ENCODE measurements at regions not wholly inside any gene's neighbourhood (a gene's known extent, or its start where the extent isn't known, plus 50 kb on each side); places are given as distances from the start of the nearest gene placed in this dataset.
"Not testable (repeated sequence)": the region's sequence is repeated elsewhere in the genome, so short reads cannot be mapped to it uniquely, and the experiment has no call there.

DNA sequence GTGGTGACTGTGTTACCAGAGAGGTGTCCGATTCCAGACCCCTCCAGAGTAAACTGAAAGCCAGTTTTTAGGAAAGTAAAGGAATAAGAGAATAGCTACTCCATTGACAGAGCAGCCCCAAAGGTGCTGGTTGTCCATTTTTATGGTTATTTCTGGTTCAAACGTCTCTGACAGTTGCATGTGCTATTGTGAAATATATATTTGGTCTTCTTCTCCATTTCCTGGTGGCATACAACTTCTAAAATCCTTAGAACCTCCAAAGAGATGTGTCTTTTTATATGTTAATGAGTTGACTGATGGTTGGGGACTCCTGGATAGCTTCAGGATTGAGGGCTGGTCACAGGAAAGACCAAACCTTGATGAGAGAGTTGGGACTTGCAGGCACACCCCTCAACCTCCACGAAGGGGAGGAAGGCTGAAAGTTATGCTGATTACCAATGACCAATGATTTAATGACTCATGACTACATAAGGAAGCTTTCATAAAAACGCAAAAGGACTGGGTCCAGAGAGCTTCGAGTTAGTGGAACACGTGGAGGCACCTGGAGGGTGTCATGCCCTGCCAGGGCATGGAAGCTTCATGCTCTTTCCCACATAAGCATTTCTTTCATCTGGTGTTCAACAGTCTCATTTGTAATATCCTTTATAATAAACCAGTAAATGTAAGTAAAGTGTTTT lies 100.7 kb downstream of the SLC16A1 start:
- no peak for DNase-seq

DNA sequence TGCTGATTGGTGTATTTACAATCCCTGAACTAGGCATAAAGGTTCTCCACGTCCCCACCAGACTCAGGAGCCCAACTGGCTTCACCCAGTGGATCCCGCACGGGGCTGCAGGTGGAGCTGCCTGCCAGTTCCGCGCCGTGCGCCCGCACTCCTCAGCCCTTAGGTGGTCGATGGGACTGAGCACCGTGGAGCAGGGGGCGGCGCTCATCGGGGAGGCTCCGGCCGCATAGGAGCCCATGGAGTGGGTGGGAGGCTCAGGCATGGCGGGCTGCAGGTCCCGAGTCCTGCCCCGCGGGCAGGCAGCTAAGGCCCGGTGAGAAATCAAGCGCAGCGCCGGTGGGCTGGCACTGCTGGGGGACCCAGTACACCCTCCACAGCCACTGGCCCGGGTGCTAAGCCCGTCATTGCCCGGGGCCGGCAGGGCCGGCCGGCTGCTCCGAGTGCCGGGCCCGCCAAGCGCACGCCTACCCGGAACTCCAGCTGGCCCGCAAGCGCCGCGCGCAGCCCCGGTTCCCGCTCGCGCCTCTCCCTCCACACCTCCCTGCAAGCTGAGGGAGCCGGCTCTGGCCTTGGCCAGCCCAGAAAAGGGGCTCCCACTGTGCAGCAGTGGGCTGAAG lies 101.5 kb downstream of the SLC16A1 start:
- not testable (repeated sequence) for DNase-seq

DNA sequence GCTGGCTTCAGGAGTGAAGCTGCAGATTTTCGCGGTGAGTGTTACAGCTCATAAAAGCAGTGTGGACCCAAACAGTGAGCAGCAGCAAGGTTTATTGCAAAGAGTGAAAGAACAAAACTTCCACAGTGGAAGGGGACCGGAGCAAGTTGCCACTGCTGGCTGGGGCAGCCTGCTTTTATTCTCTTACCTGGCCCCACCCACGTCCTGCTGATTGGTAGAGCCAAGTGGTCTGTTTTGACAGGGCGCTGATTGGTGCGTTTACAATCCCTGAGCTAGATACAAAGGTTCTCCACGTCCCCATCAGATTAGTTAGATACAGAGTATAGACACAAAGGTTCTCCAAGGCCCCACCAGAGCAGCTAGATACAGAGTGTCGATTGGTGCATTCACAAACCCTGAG lies 102.1 kb downstream of the SLC16A1 start:
- not testable (repeated sequence) for DNase-seq

DNA sequence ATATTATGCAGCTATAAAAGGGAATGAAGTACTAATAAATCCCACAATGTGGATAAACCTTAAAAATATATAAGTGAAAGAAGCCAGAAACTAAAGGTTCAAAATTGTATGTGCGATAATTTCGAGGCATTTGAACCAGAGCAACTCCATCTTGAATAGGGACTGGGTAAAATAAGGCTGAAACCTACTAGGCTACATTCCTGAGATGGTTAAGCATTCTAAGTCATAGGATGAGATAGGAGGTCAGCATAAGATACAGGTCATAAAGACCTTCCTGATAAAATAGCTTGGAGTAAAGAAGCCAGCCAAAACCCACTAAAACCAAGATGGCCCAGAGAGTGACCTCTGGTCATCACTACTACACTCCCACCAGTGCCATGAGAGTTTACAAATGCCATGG lies 103.1 kb downstream of the SLC16A1 start:
- no peak for DNase-seq

DNA sequence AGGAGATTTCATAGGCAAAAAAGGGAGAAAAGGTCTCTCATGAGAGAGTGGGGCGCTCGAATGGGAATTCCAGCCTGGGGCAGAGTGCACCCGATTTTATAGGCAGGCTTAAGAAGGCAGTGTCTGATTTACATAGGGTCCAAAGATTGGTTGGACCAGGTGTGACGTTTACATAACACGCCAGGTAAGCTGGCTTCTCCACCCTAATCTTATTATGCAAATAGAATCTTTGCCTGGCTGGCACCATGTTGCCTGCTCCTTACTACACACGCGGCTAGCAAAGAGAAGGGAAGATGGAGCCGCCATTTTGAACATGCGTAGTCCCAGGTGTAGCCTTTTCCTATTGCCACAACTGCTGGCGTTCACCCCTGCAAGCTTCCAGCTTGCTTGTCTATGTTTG lies 103.7 kb downstream of the SLC16A1 start:
- DNase-seq = no peak

GRCh38 chr1:112850034-112850757 lies 105.8 kb downstream of the SLC16A1 start:
- DNase-seq = no peak

- no peak for DNase-seq
Measured at GRCh38 chr1:112849425-112850033, 106.5 kb downstream of the SLC16A1 start.

GRCh38 chr1:112841825-112842224 lies 114.2 kb downstream of the SLC16A1 start:
- no peak for DNase-seq

DNA sequence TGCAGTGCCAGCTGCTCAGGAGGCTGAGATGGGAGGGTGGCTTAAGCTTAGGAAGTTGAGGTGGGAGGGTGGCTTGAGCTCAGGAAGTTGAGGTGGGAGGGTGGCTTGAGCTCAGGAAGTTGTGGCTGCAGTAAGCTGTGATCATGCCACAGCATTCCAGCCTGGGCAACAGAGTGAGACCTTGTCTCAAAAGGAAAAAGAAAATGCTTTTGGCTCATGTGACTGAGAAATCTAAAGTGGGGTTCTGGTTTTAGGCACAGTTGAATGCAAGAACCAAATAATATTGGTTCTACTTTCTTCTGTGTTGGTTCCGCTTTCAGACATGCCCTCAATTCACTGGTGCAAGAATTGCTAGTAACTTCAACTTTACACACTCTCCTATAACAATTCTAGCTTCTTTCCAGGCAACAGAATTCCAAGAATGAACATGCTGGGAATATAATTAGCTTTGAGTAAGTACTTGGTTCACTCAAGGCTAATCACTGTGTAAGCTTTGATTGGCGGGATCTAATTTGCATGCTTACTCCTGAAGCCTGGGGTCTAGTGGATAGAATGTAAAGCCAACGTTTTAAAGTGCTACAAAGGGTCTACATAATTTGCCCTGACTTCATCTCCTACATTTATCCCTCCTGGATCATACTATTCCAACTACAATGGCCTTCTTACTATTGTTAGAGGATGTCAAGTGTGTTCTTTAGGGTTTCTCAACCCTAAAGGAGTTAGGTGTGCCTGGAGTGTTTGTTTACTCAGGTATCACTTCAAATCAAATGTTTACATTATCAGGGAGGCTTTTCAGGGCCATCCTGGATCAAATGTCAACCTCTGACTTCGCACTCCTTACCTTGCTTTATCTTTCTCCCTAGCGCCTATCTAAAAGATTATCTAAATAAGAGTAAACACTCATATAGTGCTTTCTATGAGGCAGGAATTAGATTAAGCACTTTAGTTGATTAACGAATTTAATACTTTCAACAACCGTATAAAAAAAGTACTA lies 115.1 kb downstream of the SLC16A1 start:
- no peak for DNase-seq

- no peak for DNase-seq
Measured at GRCh38 chr1:112836642-112837041, 119.4 kb downstream of the SLC16A1 start.

GRCh38 chr1:112833806-112834205 lies 118.7 kb upstream of the PPM1J start:
- no peak for DNase-seq

DNA sequence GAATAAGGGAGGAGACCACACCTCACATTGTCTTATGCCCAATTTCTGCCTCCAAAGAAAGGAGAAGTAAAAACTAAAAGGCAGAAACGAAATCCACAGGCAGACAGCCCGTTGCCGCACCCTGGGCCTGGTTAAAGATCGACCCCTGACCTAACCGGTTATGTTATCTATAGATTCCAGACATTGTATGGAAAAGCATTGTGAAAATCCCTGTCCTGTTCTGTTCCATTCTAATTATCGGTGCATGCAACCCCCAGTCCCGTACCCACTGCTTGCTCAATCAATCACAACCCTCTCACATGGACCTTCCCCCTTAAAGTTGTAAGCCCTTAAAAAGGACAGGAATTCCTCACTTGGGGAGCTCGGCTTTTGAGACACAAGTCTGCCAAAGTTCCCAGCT lies 117.1 kb upstream of the PPM1J start:
- DNase-seq = not testable (repeated sequence)

- not testable (repeated sequence) for DNase-seq
Measured at GRCh38 chr1:112829691-112830090, 114.6 kb upstream of the PPM1J start.

- DNase-seq = no peak
Measured at GRCh38 chr1:112828716-112829115, 113.6 kb upstream of the PPM1J start.

DNA sequence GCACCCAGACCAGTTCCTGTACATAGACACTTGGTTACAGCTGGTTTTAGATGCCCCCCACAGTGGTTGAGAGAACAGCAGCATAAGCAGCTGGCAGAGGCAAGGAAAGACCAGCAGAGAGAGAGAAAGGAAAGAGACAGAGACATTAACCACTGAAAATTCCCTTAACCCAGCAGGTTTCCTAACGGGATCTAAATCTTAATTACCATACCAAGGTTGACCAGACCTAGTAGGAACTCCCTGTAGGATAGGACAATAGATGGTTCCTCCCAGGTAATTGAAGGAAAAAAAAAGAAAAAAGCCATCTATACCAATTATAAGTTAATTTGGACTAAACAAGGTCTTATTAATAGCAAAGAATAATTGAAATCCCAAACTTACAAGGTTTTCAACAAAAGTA lies 112.3 kb upstream of the PPM1J start:
- not testable (repeated sequence) for DNase-seq

- DNase-seq = no peak
Measured at GRCh38 chr1:112826217-112826944, 111.2 kb upstream of the PPM1J start.

GRCh38 chr1:112825563-112826216 lies 110.6 kb upstream of the PPM1J start:
- not testable (repeated sequence) for DNase-seq

GRCh38 chr1:112825075-112825474 lies 109.9 kb upstream of the PPM1J start:
- not testable (repeated sequence) for DNase-seq

GRCh38 chr1:112821307-112822063 lies 106.4 kb upstream of the PPM1J start:
- not testable (repeated sequence) for DNase-seq

GRCh38 chr1:112818990-112819689 lies 104.0 kb upstream of the PPM1J start:
- no peak for DNase-seq

Data from activated CD4-positive, CD25-positive, alpha-beta regulatory T cell treated with anti-CD3 and anti-CD28 coated beads, Interleukin-2, amount 50 U/mL, for 72 hours (primary cell).